ENCODE measurements at regions not wholly inside any gene's neighbourhood (a gene's known extent, or its start where the extent isn't known, plus 50 kb on each side); places are given as distances from the start of the nearest gene placed in this dataset.

DNA sequence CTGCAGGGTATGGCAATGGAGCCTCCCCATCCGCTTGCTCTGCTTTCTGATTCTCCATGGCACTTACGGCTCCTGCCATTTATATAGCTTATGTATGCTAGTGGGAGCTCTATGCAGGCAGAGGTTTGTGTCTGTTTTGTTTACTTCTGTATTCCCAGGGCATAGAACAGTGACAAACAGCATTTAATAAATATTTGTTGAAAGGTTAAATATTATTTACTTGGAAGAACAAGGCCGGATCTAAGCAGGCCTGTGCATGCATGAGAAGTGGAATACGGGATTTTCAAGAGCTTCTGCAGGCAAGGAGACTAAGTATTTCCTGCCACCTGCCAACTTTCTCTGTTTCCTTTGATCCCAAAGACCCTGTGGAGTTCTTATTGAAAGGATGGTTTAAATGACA is 90.7 kb downstream of the XCL2 start:
- TF ChIP-seq, protein P1, sequence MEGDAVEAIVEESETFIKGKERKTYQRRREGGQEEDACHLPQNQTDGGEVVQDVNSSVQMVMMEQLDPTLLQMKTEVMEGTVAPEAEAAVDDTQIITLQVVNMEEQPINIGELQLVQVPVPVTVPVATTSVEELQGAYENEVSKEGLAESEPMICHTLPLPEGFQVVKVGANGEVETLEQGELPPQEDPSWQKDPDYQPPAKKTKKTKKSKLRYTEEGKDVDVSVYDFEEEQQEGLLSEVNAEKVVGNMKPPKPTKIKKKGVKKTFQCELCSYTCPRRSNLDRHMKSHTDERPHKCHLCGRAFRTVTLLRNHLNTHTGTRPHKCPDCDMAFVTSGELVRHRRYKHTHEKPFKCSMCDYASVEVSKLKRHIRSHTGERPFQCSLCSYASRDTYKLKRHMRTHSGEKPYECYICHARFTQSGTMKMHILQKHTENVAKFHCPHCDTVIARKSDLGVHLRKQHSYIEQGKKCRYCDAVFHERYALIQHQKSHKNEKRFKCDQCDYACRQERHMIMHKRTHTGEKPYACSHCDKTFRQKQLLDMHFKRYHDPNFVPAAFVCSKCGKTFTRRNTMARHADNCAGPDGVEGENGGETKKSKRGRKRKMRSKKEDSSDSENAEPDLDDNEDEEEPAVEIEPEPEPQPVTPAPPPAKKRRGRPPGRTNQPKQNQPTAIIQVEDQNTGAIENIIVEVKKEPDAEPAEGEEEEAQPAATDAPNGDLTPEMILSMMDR (conservative IDR thresholded peaks at IDR 0.05) = no peak
- TF ChIP-seq EZH2 (IDR thresholded peaks at IDR 0.05; ENCODE audit: low read depth) = no peak

Data from PC-9 (cell line).